Endothelial cell of umbilical vein (primary cell): ENCODE measurements at regions not wholly inside any gene's neighbourhood (a gene's known extent, or its start where the extent isn't known, plus 50 kb on each side); places are given as distances from the start of the nearest gene placed in this dataset.

ENCODE experiments used
- BruUV-seq: library from RNA; stranded (reverse); fragments of 400-500 nt; replicated peaks from 2 replicates; lab custom pipeline; 2021; lab: Mats Ljungman, UMichigan
- CTCF ChIA-PET: fragments of 300-600, 350-600 bp; sonication (Branson Sonifier 250); formaldehyde crosslinking; loops from one replicate; lab custom pipeline; 2021; ENCODE audit warnings: antibody characterized with exemption, inconsistent platforms; lab: Charles Lee
- POLR2A ChIA-PET: fragments of 300-600, 350-600 bp; sonication (Branson Sonifier 250); formaldehyde crosslinking; loops from one replicate; lab custom pipeline; 2021; ENCODE audit warnings: antibody characterized with exemption, inconsistent platforms; lab: Charles Lee
- DNase-seq: peaks from one replicate; pipeline ENCODE4 v3.0.0-alpha.2; 2011; ENCODE audit warnings: low read depth, low spot score
- FAIRE-seq: peaks from 2 replicates; lab custom pipeline; 2011; peaks lifted over from hg19 to GRCh38; lab: Jason Lieb, UNC
- H2AFZ ChIP-seq: 2 replicates; pipeline ENCODE4 v1.6.0; 2012; ENCODE audit warnings: low read depth, low read length, control low read depth, inconsistent platforms
- H3K27ac ChIP-seq: 2 replicates; pipeline ENCODE4 v1.5.1; 2011; ENCODE audit warnings: low read depth, mild to moderate bottlenecking, control low read depth, low read length, moderate library complexity; ENCODE audit not compliant: insufficient read depth
- H3K27me3 ChIP-seq, 2 experiments: 2 replicates each; pipeline versions ENCODE4 v1.6.0 to v1.6.1; 2011; ENCODE audit warnings: low read length in 2 of 2, mixed read lengths in 1 of 2; ENCODE audit not compliant: control insufficient read depth in 2 of 2, insufficient read depth in 2 of 2
- H3K36me3 ChIP-seq, 2 experiments: 2 replicates in 1 of 2; 3 replicates in 1 of 2; pipeline ENCODE4 v1.5.1; 2011; ENCODE audit warnings: low read length in 2 of 2, mild to moderate bottlenecking in 1 of 2, moderate library complexity in 1 of 2; ENCODE audit not compliant: control insufficient read depth in 2 of 2, insufficient read depth in 2 of 2; ENCODE audit errors: extremely low read depth in 1 of 2
- H3K4me1 ChIP-seq: 3 replicates; pipeline ENCODE4 v1.5.1; 2011; ENCODE audit warnings: mild to moderate bottlenecking, low read length; ENCODE audit not compliant: control insufficient read depth, insufficient read depth; ENCODE audit errors: extremely low read depth
- H3K4me2 ChIP-seq: 2 replicates; pipeline ENCODE4 v1.6.1; 2011; ENCODE audit warnings: low read length, control low read depth, mixed read lengths; ENCODE audit not compliant: insufficient read depth
- H3K4me3 ChIP-seq, 3 experiments: fragments of 200-600 bp in 1 of 3; sonication (generic), shearing (Covaris generic) in 1 of 3; replicated peaks in 1 of 3; 2 replicates each; pipeline ENCODE4 v1.5.1; 2011 to 2016; ENCODE audit warnings: control low read depth in 3 of 3, low read length in 3 of 3, mild to moderate bottlenecking in 2 of 3, inconsistent platforms in 1 of 3, low read depth in 1 of 3, moderate library complexity in 1 of 3; ENCODE audit not compliant: insufficient read depth in 1 of 3
- H3K79me2 ChIP-seq: 2 replicates; pipeline ENCODE4 v1.6.0; 2012; ENCODE audit warnings: low read length, inconsistent platforms; ENCODE audit not compliant: control insufficient read depth, insufficient read depth
- H3K9ac ChIP-seq: replicated peaks from 2 replicates; pipeline ENCODE3; 2011; ENCODE audit warnings: low read length, control low read depth; ENCODE audit not compliant: insufficient read depth; ENCODE audit errors: extremely low read depth
- H3K9me1 ChIP-seq: replicated peaks from 3 replicates; pipeline ENCODE4 v1.6.0; 2011; ENCODE audit warnings: mild to moderate bottlenecking, low read length; ENCODE audit not compliant: control insufficient read depth, insufficient read depth; ENCODE audit errors: extremely low read depth
- H3K9me3 ChIP-seq: replicated peaks from 2 replicates; pipeline ENCODE4 v1.5.1; 2012; ENCODE audit warnings: low read length, inconsistent platforms; ENCODE audit not compliant: control insufficient read depth, insufficient read depth
- H4K20me1 ChIP-seq: replicated peaks from 2 replicates; pipeline ENCODE3; 2011; ENCODE audit warnings: mild to moderate bottlenecking, low read length; ENCODE audit not compliant: control insufficient read depth, insufficient read depth; ENCODE audit errors: extremely low read depth
- CTCF ChIP-seq, 2 donors: IDR thresholded peaks; 1 replicate in 1 of 2; 2 replicates in 1 of 2; pipeline ENCODE4 v1.5.1; 2011; ENCODE audit warnings: low read length in 2 of 2, mild to moderate bottlenecking in 2 of 2, moderate library complexity in 2 of 2, control low read depth in 1 of 2, inconsistent platforms in 1 of 2, low read depth in 1 of 2; ENCODE audit not compliant: insufficient read depth in 1 of 2; ENCODE audit errors: extremely low read depth in 1 of 2
- EZH2 ChIP-seq: IDR thresholded peaks from 2 replicates; pipeline ENCODE4 v1.6.1; 2012; ENCODE audit warnings: borderline replicate concordance, low read depth, mild to moderate bottlenecking, moderate library complexity, low read length, inconsistent platforms; ENCODE audit not compliant: severe bottlenecking
- FOS ChIP-seq: IDR thresholded peaks from 2 replicates; pipeline ENCODE4 v1.6.1; 2011; ENCODE audit warnings: mild to moderate bottlenecking, low read length, moderate library complexity, borderline replicate concordance; ENCODE audit not compliant: insufficient read depth
- GATA2 ChIP-seq: IDR thresholded peaks from 2 replicates; pipeline ENCODE4 v1.7.0; 2011; ENCODE audit warnings: low read depth, mild to moderate bottlenecking, moderate library complexity, mixed read lengths, low read length; ENCODE audit not compliant: insufficient read length, insufficient read depth
- JUN ChIP-seq: IDR thresholded peaks from 2 replicates; pipeline ENCODE4 v1.6.1; 2011; ENCODE audit warnings: borderline replicate concordance, low read depth; ENCODE audit not compliant: insufficient read length, insufficient read depth
- MAX ChIP-seq: IDR thresholded peaks from 2 replicates; pipeline ENCODE4 v1.6.1; 2011; ENCODE audit not compliant: insufficient read depth, insufficient read length
- MYC ChIP-seq: IDR thresholded peaks from one replicate; pipeline ENCODE4 v1.6.1; 2011; ENCODE audit warnings: mild to moderate bottlenecking, low read depth, low read length
- POLR2A ChIP-seq: IDR thresholded peaks from 2 replicates; pipeline ENCODE4 v1.6.1; 2012; ENCODE audit warnings: low read depth, mild to moderate bottlenecking, control low read depth, low read length
- POLR2AphosphoS5 ChIP-seq: IDR thresholded peaks from 2 replicates; pipeline ENCODE4 v1.6.1; 2012; ENCODE audit warnings: low read depth, mild to moderate bottlenecking, control low read depth, low read length, moderate library complexity; ENCODE audit not compliant: insufficient read depth
- dilution Hi-C: fragments of 300-500 bp; cut with MboI; formaldehyde crosslinking; loops from one replicate; pipeline ENCODE4 v1.15.0; 2019; ENCODE audit warnings: low sequenced_read_pairs; ENCODE audit not compliant: extremely low pct_ligation_motif_present
- intact Hi-C: fragments of 100-400 bp; cut with micrococcal nuclease; formaldehyde crosslinking; loops from one replicate; pipeline ENCODE4 v1.10.0; 2022

GRCh38 chr6:81051952-81052351 is 700.5 kb downstream of the TENT5A start:
- no peaks in the 10 kb centered on the region for H4K20me1 ChIP-seq

More at GRCh38 chr6:81051952-81052351, 700.5 kb downstream of the TENT5A start:
- DNase-seq (no peak), FAIRE-seq (no peak)
- Histone ChIP-seq H3K27me3 (no peaks in the 10 kb centered on the region), H3K4me2 (no peak overlapping the region), H3K4me3 (no peak overlapping the region), H3K9me3 (no peaks in the 10 kb centered on the region), H3K9me1 (no peaks in the 10 kb centered on the region), H3K79me2 (no peaks in the 10 kb centered on the region), H3K36me3 (no peaks in the 10 kb centered on the region), H2AFZ (no peak overlapping the region), H3K9ac (no peak overlapping the region), H3K4me1 (no peaks in the 10 kb centered on the region), H3K27ac (no peak overlapping the region)
- POLR2A ChIA-PET, result no interaction called here
- CTCF ChIA-PET, result no interaction called here
- intact Hi-C loops, result no loop called here
- BruUV-seq, result no TSS peak
- dilution Hi-C loops, result no loop called here
- no peak for TF ChIP-seq CTCF (IDR thresholded peaks at IDR 0.05; ENCODE audit: extremely low read depth in 1 of 2, insufficient read depth in 1 of 2, low read depth in 1 of 2, low read length in 2 of 2)
- no peak for TF ChIP-seq GATA2
- TF ChIP-seq POLR2AphosphoS5, result no peak
- no peak for TF ChIP-seq MYC
- TF ChIP-seq POLR2A, result no peak
- no peak for TF ChIP-seq MAX
- no peak for TF ChIP-seq EZH2
- no peak for TF ChIP-seq FOS
- TF ChIP-seq JUN, result no peak
